Neural progenitor cell (in vitro differentiated cells): ENCODE measurements at regions not wholly inside any gene's neighbourhood (a gene's known extent, or its start where the extent isn't known, plus 50 kb on each side); places are given as distances from the start of the nearest gene placed in this dataset.

Experiments used
- CTCF ChIP-seq: fragments of 200-600 bp; sonication (generic); IDR thresholded peaks from 2 replicates; pipeline ENCODE4 v1.5.1; 2017; ENCODE audit warnings: antibody characterized with exemption, mild to moderate bottlenecking
- EZH2 ChIP-seq: fragments of 200-600 bp; sonication (generic); IDR thresholded peaks from 2 replicates; pipeline ENCODE4 v1.6.1; 2017; ENCODE audit warnings: antibody characterized with exemption, mild to moderate bottlenecking, moderate library complexity
- EZH2phosphoT487 ChIP-seq: fragments of 200-600 bp; sonication (generic); IDR thresholded peaks from 2 replicates; pipeline ENCODE4 v1.6.1; 2017; ENCODE audit warnings: antibody characterized with exemption

GRCh38 chr13:34037636-34038540 is 219.9 kb downstream of the RFC3 start:
- TF ChIP-seq EZH2phosphoT487 (no peak), CTCF (no peak), EZH2 (no peak)
